ENCODE measurements at regions not wholly inside any gene's neighbourhood (a gene's known extent, or its start where the extent isn't known, plus 50 kb on each side); places are given as distances from the start of the nearest gene placed in this dataset.

- no peaks in the 10 kb centered on the region for H3K27me3 ChIP-seq (ENCODE audit: control insufficient read depth, extremely low read depth, insufficient read depth, low read length)
- no peak overlapping the region for H3K9ac ChIP-seq (ENCODE audit: control insufficient read depth, extremely low read depth, insufficient read depth, low read length)
- no peaks in the 10 kb centered on the region for H3K36me3 ChIP-seq (ENCODE audit: control insufficient read depth in 2 of 2, extremely low read depth in 1 of 2, insufficient read depth in 2 of 2, low read length in 2 of 2)
- no peak overlapping the region for H2AFZ ChIP-seq (ENCODE audit: control insufficient read depth, low read length)
- FAIRE-seq = no peak
- dilution Hi-C loops (cut with MboI; ENCODE audit: extremely low pct_ligation_motif_present, low sequenced_read_pairs) = no loop called here
- no peak overlapping the region for H3K4me3 ChIP-seq (ENCODE audit: control insufficient read depth in 2 of 3, extremely low read depth in 1 of 3, insufficient read depth in 2 of 3, low read depth in 1 of 3, low read length in 3 of 3)
- H3K27ac ChIP-seq (ENCODE audit: control insufficient read depth, insufficient read depth, low read length) = no peak overlapping the region
- no peaks in the 10 kb centered on the region for H4K20me1 ChIP-seq (ENCODE audit: control insufficient read depth, extremely low read depth, insufficient read depth, low read length)
- H3K4me1 ChIP-seq (ENCODE audit: control insufficient read depth, extremely low read depth, insufficient read depth, low read length) = no peaks in the 10 kb centered on the region
- no peak overlapping the region for H3K4me2 ChIP-seq (ENCODE audit: control insufficient read depth, extremely low read depth, insufficient read depth, low read depth, low read length)
- no peaks in the 10 kb centered on the region for H3K79me2 ChIP-seq (ENCODE audit: control insufficient read depth, insufficient read depth, low read length)
- no peaks in the 10 kb centered on the region for H3K9me1 ChIP-seq (ENCODE audit: control insufficient read depth, extremely low read depth, insufficient read depth, low read length)
- no peaks in the 10 kb centered on the region for H3K9me3 ChIP-seq (ENCODE audit: control insufficient read depth, low read depth, low read length)
- DNase-seq (ENCODE audit: low read depth, low spot score) = no peak
- TF ChIP-seq, protein P1, sequence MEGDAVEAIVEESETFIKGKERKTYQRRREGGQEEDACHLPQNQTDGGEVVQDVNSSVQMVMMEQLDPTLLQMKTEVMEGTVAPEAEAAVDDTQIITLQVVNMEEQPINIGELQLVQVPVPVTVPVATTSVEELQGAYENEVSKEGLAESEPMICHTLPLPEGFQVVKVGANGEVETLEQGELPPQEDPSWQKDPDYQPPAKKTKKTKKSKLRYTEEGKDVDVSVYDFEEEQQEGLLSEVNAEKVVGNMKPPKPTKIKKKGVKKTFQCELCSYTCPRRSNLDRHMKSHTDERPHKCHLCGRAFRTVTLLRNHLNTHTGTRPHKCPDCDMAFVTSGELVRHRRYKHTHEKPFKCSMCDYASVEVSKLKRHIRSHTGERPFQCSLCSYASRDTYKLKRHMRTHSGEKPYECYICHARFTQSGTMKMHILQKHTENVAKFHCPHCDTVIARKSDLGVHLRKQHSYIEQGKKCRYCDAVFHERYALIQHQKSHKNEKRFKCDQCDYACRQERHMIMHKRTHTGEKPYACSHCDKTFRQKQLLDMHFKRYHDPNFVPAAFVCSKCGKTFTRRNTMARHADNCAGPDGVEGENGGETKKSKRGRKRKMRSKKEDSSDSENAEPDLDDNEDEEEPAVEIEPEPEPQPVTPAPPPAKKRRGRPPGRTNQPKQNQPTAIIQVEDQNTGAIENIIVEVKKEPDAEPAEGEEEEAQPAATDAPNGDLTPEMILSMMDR (optimal IDR thresholded peaks at IDR 0.05 in 1 of 3, IDR thresholded peaks at IDR 0.05 in 1 of 3, conservative IDR thresholded peaks at IDR 0.05 in 1 of 3; ENCODE audit: extremely low read depth in 1 of 3, insufficient read depth in 2 of 3, low read length in 3 of 3) = no peak
- TF ChIP-seq EZH2 (IDR thresholded peaks at IDR 0.05; ENCODE audit: low read length) = no peak
Observed at GRCh38 chr4:14399848-14400247, 602.4 kb upstream of the CPEB2 start.

DNA sequence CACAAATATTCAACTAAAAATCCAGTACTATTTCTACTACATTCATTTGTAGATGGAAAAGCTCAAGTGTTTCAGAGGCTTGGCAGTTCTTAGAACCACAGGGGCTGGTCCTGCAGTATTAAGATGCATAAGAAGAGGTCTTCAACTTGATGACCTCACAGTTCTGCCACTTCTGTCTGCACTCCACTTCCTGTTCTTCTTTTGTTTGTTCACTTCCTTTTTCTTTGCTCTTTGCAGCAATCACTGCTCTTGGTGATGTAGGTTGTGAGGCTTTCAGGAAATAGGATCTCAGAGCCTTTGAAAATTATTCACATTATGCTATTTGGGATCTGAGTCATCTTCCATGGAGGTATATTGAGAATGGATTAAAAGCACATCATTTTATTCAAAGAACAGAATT lies 602.0 kb upstream of the CPEB2 start:
- Histone ChIP-seq H3K79me2 (ENCODE audit: control insufficient read depth, insufficient read depth, low read length) (no peaks in the 10 kb centered on the region), H2AFZ (ENCODE audit: control insufficient read depth, low read length) (no peak overlapping the region), H4K20me1 (ENCODE audit: control insufficient read depth, extremely low read depth, insufficient read depth, low read length) (no peaks in the 10 kb centered on the region), H3K36me3 (ENCODE audit: control insufficient read depth in 2 of 2, extremely low read depth in 1 of 2, insufficient read depth in 2 of 2, low read length in 2 of 2) (no peaks in the 10 kb centered on the region), H3K9me1 (ENCODE audit: control insufficient read depth, extremely low read depth, insufficient read depth, low read length) (no peaks in the 10 kb centered on the region), H3K27ac (ENCODE audit: control insufficient read depth, insufficient read depth, low read length) (no peak overlapping the region), H3K9ac (ENCODE audit: control insufficient read depth, extremely low read depth, insufficient read depth, low read length) (no peak overlapping the region), H3K4me2 (ENCODE audit: control insufficient read depth, extremely low read depth, insufficient read depth, low read depth, low read length) (no peak overlapping the region), H3K27me3 (ENCODE audit: control insufficient read depth, extremely low read depth, insufficient read depth, low read length) (no peaks in the 10 kb centered on the region), H3K9me3 (ENCODE audit: control insufficient read depth, low read depth, low read length) (no peaks in the 10 kb centered on the region), H3K4me1 (ENCODE audit: control insufficient read depth, extremely low read depth, insufficient read depth, low read length) (no peaks in the 10 kb centered on the region), H3K4me3 (ENCODE audit: control insufficient read depth in 2 of 3, extremely low read depth in 1 of 3, insufficient read depth in 2 of 3, low read depth in 1 of 3, low read length in 3 of 3) (no peak overlapping the region)
- DNase-seq (ENCODE audit: low read depth, low spot score) (no peak), FAIRE-seq (no peak)
- TF ChIP-seq, protein P1 (optimal IDR thresholded peaks at IDR 0.05 in 1 of 3, IDR thresholded peaks at IDR 0.05 in 1 of 3, conservative IDR thresholded peaks at IDR 0.05 in 1 of 3; ENCODE audit: extremely low read depth in 1 of 3, insufficient read depth in 2 of 3, low read length in 3 of 3) = no peak
- no peak for TF ChIP-seq EZH2 (IDR thresholded peaks at IDR 0.05; ENCODE audit: low read length)
- dilution Hi-C loops (cut with MboI; ENCODE audit: extremely low pct_ligation_motif_present, low sequenced_read_pairs) = no loop called here
